AG04450 (cell line): ENCODE measurements at regions not wholly inside any gene's neighbourhood (a gene's known extent, or its start where the extent isn't known, plus 50 kb on each side); places are given as distances from the start of the nearest gene placed in this dataset.
"Not testable (repeated sequence)": the region's sequence is repeated elsewhere in the genome, so short reads cannot be mapped to it uniquely, and the experiment has no call there.

Source experiments
- CTCF ChIA-PET: fragments of 300-600, 350-600 bp; formaldehyde crosslinking; extraction: SDS; loops from one replicate; lab custom pipeline; 2022; ENCODE audit warnings: antibody characterized with exemption, inconsistent platforms; lab: Charles Lee
- POLR2A ChIA-PET: fragments of 350-600 bp; formaldehyde crosslinking; extraction: SDS; loops from one replicate; lab custom pipeline; 2021; ENCODE audit warnings: antibody characterized with exemption, inconsistent platforms; lab: Yijun Ruan, JAX
- DNase-seq: peaks from one replicate; pipeline ENCODE4 v3.0.0-alpha.2; 2011; ENCODE audit warnings: low read depth, low spot score
- H3K27ac ChIP-seq: one replicate; pipeline ENCODE4 v1.5.1; 2012; ENCODE audit warnings: low read depth, low read length, control low read depth
- H3K27me3 ChIP-seq: one replicate; pipeline ENCODE4 v1.6.0; 2012; ENCODE audit warnings: low read length; ENCODE audit not compliant: control insufficient read depth, insufficient read depth
- H3K4me3 ChIP-seq: 2 replicates; pipeline ENCODE4 v1.5.1; 2011; ENCODE audit warnings: mild to moderate bottlenecking, low read depth, low read length, control low read depth
- H3K9me3 ChIP-seq: 2 replicates; pipeline ENCODE4 v1.5.1; 2012; ENCODE audit warnings: low read length; ENCODE audit not compliant: control insufficient read depth, insufficient read depth
- CTCF ChIP-seq: IDR thresholded peaks from 2 replicates; pipeline ENCODE4 v1.5.1; 2011; ENCODE audit warnings: low read depth, low read length, control low read depth, inconsistent platforms

DNA sequence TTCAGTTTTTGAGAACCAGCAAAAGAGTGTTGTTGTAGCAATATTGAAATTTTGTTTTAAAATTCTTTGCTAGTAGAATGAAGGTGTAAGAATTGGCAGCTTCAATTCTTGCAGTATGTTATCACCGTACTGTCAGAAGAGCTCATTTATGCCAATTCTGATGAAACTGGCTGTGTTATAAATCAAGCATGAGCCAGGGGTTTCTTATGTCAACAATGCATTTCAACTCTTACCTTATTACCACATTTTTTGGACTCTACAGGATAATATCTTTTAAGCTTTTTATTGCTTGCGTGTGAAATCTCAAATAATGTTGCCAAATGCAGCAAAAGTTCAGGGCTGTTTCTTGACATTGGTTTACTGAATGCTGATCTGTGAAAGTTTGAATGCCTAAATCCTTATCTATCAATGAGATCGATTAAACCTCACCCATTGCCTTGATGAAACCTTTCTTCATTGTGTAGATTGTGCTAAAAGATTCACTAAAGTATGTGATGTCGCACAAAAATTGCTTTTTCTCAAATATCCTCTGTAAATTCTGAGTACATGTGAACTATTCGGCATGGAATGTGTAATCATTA lies 1389.3 kb upstream of the ZEB2 start:
- no peak for TF ChIP-seq CTCF
- Histone ChIP-seq H3K4me3 (no peak overlapping the region), H3K27ac (no peak overlapping the region), H3K27me3 (no peaks in the 10 kb centered on the region), H3K9me3 (no peaks in the 10 kb centered on the region)
- no peak for DNase-seq
- CTCF ChIA-PET, result no interaction called here
- POLR2A ChIA-PET, result interaction anchor here (0.6 kb wide), 1 partner anchor 714 kb away, joined by 3 read pairs; no protein-coding TSS in a partner anchor

DNA sequence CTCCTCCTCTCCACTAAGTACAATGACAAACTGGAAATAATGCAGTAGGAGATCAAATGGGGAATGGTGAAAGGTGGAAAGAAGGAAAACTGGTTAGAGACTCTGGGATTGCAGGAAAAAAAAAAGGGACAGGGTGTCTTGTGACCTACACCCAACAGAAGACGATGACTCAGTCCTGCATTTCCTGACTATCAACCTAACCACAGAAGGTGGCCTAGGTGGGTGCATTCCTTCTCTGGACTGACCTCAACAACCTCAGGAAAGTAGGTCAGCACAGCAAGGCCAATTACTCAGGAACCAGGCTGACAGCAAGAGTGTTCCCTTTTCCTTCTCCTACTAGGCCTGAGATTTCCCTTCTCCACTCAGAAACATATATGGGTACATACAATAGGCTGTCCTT lies 1386.4 kb upstream of the ZEB2 start:
- Histone ChIP-seq H3K4me3 (no peak overlapping the region), H3K27ac (no peak overlapping the region), H3K27me3 (no peaks in the 10 kb centered on the region), H3K9me3 (peaks cover 2% of the 10 kb centered on the region; the same call in 1 of the 2 replicates)
- POLR2A ChIA-PET, result no interaction called here
- DNase-seq, result no peak
- no peak for TF ChIP-seq CTCF
- CTCF ChIA-PET, result no interaction called here

GRCh38 chr2:145905371-145905770 lies 1385.5 kb upstream of the ZEB2 start:
- H3K9me3 ChIP-seq, result peaks cover 2% of the 10 kb centered on the region; the same call in 1 of the 2 replicates
- no peak for DNase-seq
- H3K27me3 ChIP-seq, result no peaks in the 10 kb centered on the region
- no peak for TF ChIP-seq CTCF
- H3K4me3 ChIP-seq, result no peak overlapping the region
- POLR2A ChIA-PET, result no interaction called here
- H3K27ac ChIP-seq, result no peak overlapping the region
- CTCF ChIA-PET, result no interaction called here

DNA sequence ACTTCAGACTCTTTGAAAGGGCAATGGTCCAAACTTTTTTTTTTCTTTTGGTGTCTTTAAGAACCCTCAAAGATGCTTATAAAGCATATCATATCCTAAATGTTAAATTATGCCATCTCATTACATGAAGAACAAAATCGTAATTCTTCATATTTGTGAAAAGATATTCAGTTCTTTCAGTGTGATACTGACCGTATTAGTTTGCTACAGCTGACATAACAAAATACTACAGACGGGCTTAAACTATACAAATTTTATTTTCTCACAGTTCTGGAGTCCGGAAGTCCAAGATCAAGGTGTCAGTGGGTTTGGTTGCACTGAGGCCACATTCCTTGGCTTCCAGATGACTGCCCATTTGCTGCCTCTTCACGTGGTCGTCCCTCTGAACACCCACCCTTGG lies 1377.2 kb upstream of the ZEB2 start:
- H3K27ac ChIP-seq, result no peak overlapping the region
- no peaks in the 10 kb centered on the region for H3K27me3 ChIP-seq
- no peak overlapping the region for H3K4me3 ChIP-seq
- ChIA-PET POLR2A (no interaction called here), CTCF (no interaction called here)
- DNase-seq, result no peak
- no peak for TF ChIP-seq CTCF
- peaks cover 2% of the 10 kb centered on the region; the same call in 1 of the 2 replicates for H3K9me3 ChIP-seq

GRCh38 chr2:145887915-145888314 lies 1368.0 kb upstream of the ZEB2 start:
- Histone ChIP-seq H3K4me3 (no peak overlapping the region), H3K27me3 (no peaks in the 10 kb centered on the region), H3K27ac (no peak overlapping the region), H3K9me3 (no peaks in the 10 kb centered on the region)
- no peak for TF ChIP-seq CTCF
- ChIA-PET CTCF (no interaction called here), POLR2A (no interaction called here)
- no peak for DNase-seq

DNA sequence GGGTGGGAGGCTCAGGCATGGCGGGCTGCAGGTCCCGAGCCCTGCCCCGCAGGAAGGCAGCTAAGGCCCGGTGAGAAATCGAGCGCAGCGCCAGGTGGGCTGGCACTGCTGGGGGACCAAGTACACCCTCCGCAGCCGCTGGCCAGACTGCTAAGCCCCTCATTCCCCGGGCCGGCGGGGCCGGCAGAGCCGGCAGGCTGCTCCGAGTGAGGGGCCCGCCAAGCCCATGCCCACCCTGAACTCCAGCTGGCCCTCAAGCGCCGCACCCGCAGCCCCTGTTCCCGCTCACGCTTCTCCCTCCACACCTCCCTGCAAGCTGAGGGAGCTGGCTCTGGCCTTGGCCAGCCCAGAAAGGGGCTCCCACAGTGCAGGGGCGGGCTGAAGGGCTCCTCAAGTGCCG lies 1361.1 kb upstream of the ZEB2 start:
- H3K27me3 ChIP-seq, H3K27ac ChIP-seq, DNase-seq, H3K4me3 ChIP-seq, H3K9me3 ChIP-seq, CTCF ChIA-PET, POLR2A ChIA-PET: not testable (repeated sequence)
